GM12872 (cell line): ENCODE measurements at regions not wholly inside any gene's neighbourhood (a gene's known extent, or its start where the extent isn't known, plus 50 kb on each side); places are given as distances from the start of the nearest gene placed in this dataset.

Experiments
- TF ChIP-seq, protein P1 (sequence below): IDR thresholded peaks from 3 replicates; pipeline ENCODE4 v1.5.1; 2011; ENCODE audit warnings: low read depth, mild to moderate bottlenecking, low read length, moderate library complexity; ENCODE audit not compliant: insufficient read depth

DNA sequence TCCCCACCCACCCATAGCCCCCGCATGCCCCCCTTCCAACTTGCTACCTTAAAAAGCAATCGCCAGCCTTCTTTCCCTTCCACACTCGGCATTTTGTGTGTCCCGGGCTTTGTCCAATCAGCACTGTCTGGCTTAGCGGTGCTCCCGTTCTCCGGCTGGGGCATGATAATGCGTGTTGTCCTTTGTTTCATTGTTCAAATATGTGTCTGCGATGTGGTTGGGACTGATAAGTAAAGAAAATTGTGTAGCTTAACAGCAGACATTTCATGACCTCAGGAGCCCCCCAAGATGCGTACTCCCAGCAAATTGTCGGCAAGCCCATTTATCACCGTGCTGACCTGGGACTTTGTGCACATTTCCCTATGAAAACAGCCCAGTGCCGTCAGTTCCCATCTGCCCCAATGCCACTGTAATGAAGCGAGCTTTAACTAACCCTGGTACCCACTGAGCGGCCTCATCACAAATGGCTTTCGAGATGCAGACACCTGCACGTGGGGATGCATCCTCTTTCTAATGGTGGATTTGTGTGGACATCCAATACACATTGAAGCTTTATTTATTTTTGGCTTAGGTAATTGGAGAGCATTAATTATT lies 167.0 kb upstream of the E2F8 start:
- TF ChIP-seq, protein P1, sequence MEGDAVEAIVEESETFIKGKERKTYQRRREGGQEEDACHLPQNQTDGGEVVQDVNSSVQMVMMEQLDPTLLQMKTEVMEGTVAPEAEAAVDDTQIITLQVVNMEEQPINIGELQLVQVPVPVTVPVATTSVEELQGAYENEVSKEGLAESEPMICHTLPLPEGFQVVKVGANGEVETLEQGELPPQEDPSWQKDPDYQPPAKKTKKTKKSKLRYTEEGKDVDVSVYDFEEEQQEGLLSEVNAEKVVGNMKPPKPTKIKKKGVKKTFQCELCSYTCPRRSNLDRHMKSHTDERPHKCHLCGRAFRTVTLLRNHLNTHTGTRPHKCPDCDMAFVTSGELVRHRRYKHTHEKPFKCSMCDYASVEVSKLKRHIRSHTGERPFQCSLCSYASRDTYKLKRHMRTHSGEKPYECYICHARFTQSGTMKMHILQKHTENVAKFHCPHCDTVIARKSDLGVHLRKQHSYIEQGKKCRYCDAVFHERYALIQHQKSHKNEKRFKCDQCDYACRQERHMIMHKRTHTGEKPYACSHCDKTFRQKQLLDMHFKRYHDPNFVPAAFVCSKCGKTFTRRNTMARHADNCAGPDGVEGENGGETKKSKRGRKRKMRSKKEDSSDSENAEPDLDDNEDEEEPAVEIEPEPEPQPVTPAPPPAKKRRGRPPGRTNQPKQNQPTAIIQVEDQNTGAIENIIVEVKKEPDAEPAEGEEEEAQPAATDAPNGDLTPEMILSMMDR = no peak

- TF ChIP-seq, protein P1 = no peak
These were observed 165.2 kb upstream of the E2F8 start for GRCh38 chr11:19405966-19406365.

DNA sequence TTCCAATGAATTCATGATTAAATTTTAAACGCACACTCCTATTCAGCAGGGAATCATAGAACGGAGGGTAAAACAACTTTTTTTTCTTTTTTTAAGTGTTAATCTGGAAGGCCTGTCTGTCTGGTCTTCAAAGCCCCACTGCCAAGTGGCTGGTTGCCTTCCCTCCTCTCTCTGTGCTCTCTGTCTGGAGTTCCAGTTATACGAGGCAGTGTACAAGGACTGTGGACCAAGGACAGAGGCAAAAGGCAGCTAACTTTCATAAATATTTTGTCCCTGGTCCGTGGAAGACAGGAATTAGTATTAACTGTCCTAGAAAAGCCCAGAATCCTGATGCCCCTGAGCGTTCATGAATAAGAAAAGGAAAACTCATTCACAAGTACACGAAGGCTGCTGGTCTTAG lies 164.0 kb upstream of the E2F8 start:
- TF ChIP-seq, protein P1 = no peak

- TF ChIP-seq, protein P1 = no peak
These were observed 162.6 kb upstream of the E2F8 start for GRCh38 chr11:19403196-19403895.

GRCh38 chr11:19400296-19400695 lies 159.6 kb upstream of the E2F8 start:
- TF ChIP-seq, protein P1 = no peak

GRCh38 chr11:19398772-19399527 lies 158.2 kb upstream of the E2F8 start:
- TF ChIP-seq, protein P1 = no peak

- TF ChIP-seq, protein P1 = no peak
These were observed 157.5 kb upstream of the E2F8 start for GRCh38 chr11:19398273-19398672.
